Gastrocnemius medialis (tissue), 4 donors: ENCODE measurements at regions not wholly inside any gene's neighbourhood (a gene's known extent, or its start where the extent isn't known, plus 50 kb on each side); places are given as distances from the start of the nearest gene placed in this dataset.

Source experiments
- POLR2A ChIP-seq, 2 donors: fragments of 450-650 bp; IDR thresholded peaks; one replicate each; pipeline ENCODE4 v1.6.1; 2017; ENCODE audit warnings: antibody characterized with exemption in 2 of 2, mild to moderate bottlenecking in 2 of 2, moderate library complexity in 2 of 2
- TF ChIP-seq, protein P1 (sequence below), 5 experiments: fragments of 450-650 bp in 3 of 5; fragments of 200-600 bp in 2 of 5; sonication (generic) in 2 of 5; IDR thresholded peaks in 4 of 5; conservative IDR thresholded peaks in 1 of 5; 1 replicate in 4 of 5; 2 replicates in 1 of 5; pipeline ENCODE4 v1.5.1; 2016 to 2019; ENCODE audit warnings: antibody characterized with exemption in 5 of 5, mild to moderate bottlenecking in 3 of 5, moderate library complexity in 3 of 5

DNA sequence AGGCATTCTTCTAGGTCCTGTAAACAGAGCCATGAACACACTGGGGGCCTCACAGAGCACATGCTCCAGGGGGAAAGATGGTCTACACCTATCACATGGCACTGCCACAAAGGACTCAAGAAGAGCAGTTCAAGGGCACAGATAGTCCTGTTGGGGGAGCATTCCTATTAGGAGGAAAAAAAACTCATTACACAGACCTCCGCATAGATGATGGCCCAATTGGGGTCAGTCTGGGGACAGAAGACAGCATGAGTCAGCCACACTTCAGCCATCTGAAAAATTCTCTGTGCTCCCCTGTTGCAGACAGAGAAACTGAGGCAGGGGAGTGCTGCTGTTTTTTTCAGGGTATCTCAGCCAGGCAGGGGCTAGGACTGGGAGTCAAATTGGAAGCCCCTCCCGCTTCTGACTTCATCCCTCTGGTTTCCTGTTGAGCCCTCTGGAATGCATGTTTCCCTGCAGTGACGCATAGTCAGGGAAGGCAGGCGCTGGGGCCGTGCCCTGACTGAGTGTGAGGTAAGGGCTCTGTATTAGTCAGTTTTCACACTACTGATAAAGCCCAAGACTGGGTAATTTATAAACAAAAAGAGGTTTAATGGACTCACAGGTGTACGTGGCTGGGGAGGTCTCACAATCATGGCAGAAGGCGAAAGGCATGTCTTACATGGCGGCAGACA is 67.9 kb downstream of the RHOB start:
- no peak for TF ChIP-seq POLR2A (IDR thresholded peaks at IDR 0.05)
- TF ChIP-seq, protein P1, sequence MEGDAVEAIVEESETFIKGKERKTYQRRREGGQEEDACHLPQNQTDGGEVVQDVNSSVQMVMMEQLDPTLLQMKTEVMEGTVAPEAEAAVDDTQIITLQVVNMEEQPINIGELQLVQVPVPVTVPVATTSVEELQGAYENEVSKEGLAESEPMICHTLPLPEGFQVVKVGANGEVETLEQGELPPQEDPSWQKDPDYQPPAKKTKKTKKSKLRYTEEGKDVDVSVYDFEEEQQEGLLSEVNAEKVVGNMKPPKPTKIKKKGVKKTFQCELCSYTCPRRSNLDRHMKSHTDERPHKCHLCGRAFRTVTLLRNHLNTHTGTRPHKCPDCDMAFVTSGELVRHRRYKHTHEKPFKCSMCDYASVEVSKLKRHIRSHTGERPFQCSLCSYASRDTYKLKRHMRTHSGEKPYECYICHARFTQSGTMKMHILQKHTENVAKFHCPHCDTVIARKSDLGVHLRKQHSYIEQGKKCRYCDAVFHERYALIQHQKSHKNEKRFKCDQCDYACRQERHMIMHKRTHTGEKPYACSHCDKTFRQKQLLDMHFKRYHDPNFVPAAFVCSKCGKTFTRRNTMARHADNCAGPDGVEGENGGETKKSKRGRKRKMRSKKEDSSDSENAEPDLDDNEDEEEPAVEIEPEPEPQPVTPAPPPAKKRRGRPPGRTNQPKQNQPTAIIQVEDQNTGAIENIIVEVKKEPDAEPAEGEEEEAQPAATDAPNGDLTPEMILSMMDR (IDR thresholded peaks at IDR 0.05 in 4 of 5, conservative IDR thresholded peaks at IDR 0.05 in 1 of 5), result no peak
